GM12873 (cell line): ENCODE measurements at regions not wholly inside any gene's neighbourhood (a gene's known extent, or its start where the extent isn't known, plus 50 kb on each side); places are given as distances from the start of the nearest gene placed in this dataset.

Experiments
- TF ChIP-seq, protein P1 (sequence below): IDR thresholded peaks from 2 replicates; pipeline ENCODE4 v1.5.1; 2012; ENCODE audit warnings: low read depth, mild to moderate bottlenecking, moderate library complexity, low read length, control low read depth; ENCODE audit not compliant: insufficient read depth; ENCODE audit errors: missing control alignments

DNA sequence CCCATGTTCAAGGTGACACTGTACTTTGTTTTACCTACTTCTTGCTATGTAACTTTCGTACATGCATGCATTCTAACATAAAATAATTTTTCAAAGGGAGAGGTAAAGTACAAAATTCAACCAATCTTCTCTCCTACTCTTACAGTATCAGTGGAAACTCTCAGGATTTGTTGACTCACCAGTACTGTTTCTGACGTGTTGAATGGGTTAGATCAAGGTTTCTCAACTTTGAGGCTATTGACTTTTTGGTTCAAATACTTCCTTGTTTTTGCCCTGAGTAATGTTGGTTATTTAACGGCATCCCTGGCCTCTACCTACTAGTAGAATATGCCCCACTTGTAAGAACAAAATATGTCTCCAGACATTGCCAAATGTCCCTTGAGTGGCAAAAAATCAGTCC is 94.6 kb upstream of the SMAD1 start:
- TF ChIP-seq, protein P1, sequence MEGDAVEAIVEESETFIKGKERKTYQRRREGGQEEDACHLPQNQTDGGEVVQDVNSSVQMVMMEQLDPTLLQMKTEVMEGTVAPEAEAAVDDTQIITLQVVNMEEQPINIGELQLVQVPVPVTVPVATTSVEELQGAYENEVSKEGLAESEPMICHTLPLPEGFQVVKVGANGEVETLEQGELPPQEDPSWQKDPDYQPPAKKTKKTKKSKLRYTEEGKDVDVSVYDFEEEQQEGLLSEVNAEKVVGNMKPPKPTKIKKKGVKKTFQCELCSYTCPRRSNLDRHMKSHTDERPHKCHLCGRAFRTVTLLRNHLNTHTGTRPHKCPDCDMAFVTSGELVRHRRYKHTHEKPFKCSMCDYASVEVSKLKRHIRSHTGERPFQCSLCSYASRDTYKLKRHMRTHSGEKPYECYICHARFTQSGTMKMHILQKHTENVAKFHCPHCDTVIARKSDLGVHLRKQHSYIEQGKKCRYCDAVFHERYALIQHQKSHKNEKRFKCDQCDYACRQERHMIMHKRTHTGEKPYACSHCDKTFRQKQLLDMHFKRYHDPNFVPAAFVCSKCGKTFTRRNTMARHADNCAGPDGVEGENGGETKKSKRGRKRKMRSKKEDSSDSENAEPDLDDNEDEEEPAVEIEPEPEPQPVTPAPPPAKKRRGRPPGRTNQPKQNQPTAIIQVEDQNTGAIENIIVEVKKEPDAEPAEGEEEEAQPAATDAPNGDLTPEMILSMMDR = no peak

DNA sequence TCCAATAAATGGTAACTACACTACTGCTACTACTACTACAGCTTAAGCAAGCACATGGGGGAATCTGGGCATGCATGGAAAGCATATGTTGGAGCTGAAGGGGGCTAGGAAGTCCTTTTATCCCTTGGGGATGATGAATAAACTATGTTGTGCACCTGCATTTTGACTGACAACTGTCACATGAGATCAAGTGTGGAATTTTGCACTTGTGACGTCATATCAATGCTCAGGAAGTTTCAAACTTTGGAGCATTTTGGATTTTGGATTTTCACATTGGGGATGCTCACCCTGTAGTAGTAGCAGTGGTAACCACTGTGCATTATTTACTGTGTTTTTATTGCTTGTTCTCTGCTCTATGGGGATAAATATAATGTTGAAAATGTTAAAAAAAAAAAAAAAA is 100.5 kb upstream of the SMAD1 start:
- TF ChIP-seq, protein P1 = no peak

DNA sequence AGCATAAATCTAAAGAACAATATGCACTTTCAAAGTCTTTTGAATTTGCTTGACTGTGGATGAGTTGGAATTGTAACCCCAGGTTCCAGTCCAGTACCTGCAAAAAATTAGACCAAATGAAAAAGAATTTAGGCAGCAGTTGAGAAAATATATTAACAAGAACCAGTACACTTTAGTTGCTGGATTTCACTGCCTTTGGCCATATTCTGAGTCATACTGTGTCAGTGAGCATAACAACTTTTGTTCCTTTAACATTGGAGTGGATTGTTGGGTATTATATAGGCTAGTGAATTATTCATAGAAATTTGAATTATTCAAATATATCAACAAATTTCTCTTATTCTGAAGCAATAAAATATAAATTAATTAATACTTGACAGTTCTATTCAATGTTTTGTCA is 101.5 kb upstream of the SMAD1 start:
- TF ChIP-seq, protein P1 = no peak

DNA sequence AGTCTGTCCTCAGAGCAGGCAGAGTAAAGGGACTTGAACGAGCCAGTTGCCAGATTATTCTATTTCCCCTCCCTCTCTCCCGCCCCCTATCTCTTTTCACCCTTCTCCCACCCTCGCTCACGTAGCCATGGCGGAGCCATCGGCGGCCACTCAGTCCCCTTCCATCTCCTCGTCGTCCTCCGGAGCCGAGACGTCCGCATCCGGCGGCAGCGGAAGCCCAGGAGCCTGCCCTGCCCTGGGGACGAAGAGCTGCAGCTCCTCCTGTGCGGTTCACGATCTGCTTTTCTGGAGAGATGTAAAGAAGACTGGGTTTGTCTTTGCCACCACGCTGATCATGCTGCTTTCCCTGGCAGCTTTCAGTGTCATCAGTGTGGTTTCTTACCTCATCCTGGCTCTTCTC is 106.2 kb upstream of the SMAD1 start:
- TF ChIP-seq, protein P1 = no peak

DNA sequence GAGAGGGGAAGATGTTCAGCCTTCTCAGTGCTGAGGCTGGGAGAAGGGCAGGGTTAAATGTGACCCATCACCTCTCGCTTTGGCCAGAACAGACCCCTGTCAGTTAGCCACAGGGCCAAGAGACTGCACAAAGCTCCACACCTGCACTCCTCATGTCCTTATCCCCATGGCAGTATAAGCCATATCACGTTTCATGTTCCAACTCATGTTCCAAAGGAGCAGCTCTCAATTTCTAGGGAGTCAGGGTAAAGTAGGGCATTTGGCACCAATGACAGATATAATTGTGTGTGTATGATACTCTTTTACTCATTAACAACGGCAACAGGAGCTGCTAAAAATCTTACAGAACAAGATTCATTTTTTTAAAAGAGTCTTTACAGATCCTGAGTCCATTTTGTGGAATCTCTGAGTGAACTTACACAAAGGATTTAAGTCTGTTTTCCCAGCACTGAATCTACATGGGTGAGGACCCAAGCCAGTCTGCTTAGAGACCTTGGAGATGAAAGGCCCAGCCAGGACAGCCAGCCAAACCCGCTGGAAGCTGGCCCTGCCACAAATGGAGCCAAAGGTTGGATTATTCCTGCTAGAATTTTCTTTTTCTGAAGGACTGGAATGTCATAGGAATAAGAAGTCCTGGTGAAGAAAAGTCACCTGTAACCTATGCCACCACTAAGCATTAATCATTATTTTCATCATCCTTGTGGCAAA is 129.1 kb upstream of the SMAD1 start:
- TF ChIP-seq, protein P1 = no peak

DNA sequence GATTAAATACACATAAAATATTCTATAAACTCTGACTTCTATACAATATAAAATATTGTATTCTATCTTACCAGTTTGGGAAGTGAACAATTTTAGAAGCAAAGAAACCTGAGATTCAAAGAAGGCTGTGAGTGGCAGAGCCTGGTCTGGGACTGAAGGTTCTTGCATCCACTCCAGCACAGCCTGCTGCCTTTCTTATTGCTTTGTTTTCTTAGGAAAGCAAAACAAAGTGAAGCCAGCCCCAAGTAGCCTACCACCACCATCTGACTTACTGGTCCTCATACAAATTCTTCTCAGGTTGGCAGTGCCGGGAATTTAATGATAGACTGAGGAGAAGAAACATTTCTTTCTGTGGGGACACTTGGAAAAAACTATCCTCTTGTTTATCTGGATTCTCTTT is 129.7 kb upstream of the SMAD1 start:
- TF ChIP-seq, protein P1 = no peak

DNA sequence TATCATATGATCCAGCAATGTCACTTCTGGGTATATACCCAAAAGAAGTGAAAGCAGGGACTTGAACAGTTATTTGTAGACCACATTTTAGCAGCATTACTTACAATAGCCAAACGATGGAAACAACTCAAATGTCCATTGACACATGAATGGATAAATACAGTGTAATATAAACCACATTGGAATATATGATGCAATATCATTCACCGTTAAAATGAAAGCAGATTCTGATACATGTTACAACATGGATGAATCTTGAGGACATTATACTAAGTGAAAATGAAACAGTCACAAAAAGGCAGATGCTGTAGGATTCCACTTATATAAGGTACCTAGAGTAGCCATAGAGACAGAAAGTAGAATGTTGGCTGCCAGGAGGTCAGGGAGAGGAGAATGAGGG is 130.5 kb upstream of the SMAD1 start:
- TF ChIP-seq, protein P1 = no peak
